GM19397 (cell line): ENCODE measurements at regions not wholly inside any gene's neighbourhood (a gene's known extent, or its start where the extent isn't known, plus 50 kb on each side); places are given as distances from the start of the nearest gene placed in this dataset.

ENCODE experiments used
- ATAC-seq: cut with Tn5 transposase; IDR thresholded peaks from one replicate; pipeline ENCODE4 v1.9.1; 2021; ENCODE audit warnings: mild to moderate bottlenecking, moderate library complexity; ENCODE audit not compliant: unreplicated experiment

DNA sequence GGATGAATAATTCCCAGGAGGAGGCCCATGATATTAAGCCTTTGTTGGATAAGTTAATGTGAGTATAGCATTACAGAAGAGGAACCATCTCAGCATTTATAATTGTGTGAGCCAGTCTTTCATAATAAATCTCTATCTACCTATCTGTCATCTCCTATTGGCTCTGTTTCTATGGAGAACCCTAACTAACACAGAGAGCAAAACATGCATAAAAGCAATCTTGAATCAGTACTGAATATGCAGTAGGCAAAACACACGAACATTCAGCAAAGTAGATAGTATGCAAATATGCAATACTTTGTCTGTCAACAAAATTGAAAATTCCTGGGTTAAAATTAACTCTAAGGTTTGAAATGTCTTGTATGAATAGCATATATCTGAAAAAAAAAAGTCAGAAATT lies 966.3 kb downstream of the DIAPH3 start:
- no peak for ATAC-seq

DNA sequence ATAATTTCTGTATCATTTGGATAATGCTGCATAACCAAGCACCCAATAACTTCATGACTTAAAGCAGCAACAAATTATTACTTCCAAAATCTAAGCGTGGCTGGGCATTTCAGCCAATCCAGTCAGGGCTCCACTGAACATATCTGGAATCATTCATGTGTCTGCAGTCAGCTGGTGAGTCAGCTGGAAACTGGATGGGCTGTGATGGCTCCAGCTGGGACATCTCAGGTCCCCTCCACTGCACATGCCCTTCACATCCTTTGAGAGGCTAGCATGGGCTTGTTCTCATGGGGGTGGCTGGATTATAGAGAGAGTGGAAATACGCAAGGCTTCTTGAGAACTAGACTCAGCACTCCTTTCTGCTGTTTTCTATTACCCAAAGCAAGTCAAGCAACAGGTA lies 961.9 kb downstream of the DIAPH3 start:
- no peak for ATAC-seq

DNA sequence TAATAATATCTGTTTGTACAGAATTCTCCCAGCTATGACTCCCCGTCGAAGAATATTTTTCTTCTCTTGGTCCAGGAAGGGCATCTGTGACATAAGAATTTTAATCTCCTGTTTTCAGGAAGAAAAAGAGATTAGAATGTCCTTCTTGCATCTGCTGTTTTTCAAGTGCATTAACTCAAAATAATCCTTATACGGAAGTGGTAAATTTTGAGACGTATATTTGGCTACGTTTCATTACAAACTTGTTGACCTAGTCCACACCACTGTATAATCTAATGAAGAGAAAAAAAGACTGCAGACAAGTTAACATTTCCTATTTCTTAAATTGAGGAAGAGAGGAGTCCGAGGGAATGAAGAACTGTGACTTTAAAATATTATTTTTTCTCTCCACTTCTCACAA lies 959.9 kb downstream of the DIAPH3 start:
- ATAC-seq: no peak

DNA sequence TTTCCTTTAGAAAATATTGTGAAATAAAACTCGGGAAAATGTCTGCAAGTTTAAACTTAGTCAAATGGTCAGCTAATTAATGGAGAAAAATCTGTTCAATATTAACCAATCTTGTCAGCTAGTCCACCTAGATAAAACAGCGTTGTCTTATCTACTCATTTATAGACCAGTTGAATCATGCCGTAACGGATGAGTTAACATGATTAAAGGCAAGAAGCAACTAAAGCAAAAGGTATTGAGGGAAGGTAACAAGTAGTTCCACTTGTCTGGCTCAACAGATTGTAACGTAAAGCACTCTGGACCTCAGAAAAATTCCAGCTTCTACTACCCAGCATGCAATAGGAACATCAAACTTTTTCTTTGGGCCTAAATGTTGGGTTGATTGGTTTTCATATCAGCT lies 958.2 kb downstream of the DIAPH3 start:
- no peak for ATAC-seq

DNA sequence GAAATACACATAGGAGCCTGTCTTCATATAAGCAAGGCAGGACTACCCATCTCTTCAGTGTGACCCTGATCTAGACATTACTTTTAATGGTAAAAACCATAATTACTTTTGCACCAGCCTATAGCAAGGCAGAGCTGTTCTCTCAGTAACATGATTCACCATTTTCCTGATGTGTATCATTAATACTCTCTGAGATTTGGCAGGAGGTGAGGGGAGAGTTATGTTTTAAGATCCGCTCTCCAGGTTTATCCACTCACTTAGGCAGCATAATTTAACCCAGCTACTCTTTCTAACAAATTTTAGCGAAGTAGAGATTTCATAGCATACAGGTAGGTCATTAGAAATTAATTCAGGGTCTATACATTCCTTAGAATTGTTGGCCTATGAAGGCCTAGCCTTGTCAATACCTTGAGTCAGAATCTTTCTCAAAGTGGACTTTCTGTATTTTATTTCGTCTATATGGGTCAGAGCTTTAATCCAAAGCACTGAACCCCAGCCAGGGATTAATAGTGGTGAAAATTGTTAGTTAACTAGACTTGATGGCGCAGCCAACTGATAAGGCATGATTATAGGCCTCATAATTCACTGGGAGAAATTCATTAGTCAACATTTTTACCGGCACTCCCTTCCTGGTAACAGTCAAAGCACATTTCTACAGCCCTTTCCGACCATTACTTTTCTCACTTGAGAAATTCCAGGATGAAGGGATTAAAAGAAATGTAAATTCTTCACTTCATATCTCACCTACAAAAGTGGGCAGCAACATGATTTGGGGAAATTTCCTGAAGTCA lies 955.1 kb downstream of the DIAPH3 start:
- no peak for ATAC-seq

DNA sequence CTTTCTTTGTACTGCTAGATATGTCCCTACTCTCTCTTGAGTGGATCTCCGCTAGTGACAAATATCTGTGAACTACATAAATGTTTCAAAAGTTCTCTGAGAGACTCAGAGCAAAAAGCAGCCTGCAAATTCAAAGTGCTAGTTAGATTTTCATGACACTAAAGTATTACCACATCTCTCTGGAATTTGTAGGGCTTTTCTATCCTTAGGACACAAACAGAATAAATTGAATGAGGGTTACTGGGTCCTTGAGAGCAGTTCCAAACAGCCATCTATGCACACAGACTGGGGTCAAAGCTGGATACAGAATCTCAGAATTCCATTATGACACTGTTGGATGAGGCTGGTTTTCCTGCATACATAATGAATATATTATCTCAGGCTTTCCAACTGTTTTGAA lies 953.2 kb downstream of the DIAPH3 start:
- ATAC-seq: no peak

DNA sequence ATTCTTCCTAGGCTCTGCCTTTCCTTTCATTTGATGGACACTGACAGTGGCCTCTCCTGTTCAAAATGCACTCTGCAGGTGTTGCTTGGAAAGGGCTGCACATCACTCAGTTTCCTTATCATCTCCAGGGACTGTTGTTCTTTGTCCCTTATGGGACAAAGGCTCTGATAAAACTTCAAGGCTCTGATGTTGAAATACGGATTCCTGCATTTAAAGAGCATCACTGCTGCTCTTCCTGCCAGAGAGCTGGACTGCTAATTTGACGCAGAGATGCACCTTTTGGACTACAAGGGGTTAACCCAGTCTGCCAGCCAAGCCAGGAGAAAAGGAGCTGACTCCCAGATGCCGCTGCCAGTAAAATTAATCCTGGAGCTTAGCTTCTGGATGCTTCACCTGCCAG lies 952.1 kb downstream of the DIAPH3 start:
- ATAC-seq: no peak

DNA sequence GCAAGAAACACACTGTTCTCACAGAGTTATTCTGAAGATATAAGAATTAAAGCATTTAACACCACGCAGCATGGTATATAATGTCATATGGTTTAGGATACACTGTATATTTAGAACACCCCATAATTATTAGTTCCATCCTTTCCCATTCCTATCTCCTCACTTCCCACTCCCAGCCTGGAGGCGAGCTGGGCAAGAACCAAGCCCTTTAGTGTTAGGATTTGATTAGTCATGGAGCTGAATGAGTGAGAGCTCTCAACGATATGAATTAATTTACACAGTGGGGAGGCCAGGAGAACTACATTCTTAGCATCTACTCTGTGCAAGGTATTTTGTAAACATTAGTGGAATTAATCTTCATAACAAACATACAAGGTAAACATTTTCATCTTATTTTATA lies 934.3 kb downstream of the DIAPH3 start:
- ATAC-seq: no peak

DNA sequence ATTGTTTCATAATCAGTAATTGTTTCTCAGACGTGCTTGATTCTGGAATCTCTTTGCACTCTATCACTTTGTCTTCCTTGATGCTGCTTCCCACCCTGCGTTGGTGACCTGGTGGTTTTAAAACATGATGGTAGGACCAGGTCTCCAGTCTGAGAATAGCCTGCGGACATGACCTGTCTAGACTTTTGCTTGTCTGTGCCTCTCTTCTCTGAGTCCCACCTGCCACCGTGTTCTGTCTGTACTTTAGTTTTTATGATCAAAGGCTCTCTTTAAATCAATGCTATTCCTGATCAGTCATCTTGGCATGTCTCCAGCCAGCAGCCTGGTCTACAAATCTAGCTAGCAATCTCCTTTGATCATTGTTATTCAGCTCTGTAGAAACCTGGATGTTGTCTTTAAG lies 933.9 kb downstream of the DIAPH3 start:
- no peak for ATAC-seq

DNA sequence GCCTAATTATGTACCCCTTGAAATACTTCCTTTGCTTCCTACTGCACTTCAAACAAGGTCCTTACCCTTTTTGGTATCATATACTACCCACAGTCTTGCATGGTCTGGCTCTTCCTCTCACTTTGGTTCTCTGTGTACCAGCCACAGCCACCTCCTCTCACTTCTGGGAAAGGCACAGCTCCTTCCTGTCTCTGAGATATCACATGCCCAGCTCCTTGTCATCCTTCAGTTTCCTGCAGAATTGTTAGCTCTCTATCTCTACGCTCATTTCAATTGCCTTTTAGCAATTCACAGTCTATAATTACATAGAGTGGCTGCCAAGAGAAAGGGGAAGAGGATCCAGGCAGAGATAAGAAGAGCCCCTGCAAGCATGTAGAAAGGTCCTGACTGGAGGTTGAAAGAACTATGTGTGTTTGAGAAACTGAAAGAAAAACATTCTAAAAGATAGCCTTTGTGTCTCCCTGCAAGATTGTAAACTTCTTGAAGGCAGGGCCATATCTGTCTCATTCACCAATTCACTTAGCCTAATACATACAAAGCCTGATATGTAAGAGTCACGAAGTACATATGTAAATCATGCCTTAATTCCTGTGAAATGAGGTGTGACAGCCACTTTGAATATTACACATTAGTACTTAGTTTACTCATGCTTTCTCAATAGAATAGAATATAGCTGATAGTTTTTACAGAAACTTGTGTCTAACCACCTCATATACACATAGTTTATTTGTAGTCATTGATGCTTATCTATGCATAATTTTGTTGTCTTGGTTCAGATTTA lies 933.1 kb downstream of the DIAPH3 start:
- no peak for ATAC-seq

DNA sequence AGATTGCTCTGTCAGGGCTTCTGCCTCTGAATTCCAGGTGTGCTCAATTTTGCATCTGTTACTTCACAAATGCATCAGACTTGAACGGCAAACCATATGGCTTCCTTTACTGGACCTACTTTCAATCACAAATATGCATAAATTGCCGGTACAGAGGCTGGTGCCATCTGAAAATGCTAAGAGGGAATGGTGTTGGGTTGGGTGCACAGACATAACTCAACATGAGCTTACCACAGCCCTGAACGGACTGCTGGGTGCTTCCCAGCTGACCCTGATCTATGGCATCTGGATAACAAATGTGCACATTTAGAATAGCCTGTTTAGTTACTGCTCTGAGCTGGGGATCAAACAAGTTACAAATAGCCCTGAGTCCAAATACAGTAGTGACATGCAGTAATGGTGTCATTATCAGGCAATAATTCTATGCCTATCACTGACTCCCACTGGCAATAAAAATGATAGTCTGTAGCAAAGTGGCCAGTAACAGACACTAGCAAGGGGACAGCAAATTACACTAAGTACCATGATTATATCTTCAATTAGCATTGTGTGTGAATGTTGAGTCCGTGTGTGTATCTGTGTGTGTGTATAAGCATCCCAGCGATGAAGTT lies 927.3 kb downstream of the DIAPH3 start:
- no peak for ATAC-seq

DNA sequence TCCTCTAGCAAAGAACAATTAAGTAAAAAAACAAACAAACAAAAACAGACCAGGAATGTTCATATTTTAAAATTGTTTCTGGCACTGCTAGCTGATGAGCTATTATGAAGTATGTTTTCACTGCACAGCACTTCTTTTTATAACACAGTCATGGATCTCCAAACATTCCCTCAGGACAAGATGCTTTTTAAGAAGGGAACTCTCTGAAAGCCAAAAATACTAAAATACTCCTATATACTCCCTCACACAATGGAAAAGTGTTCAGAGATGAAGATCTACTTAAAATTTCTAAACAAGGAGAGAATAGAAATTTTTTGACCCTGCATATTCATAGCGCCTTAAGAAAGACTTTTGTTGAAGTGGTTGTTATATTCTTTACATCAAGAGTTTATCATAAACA lies 926.8 kb downstream of the DIAPH3 start:
- ATAC-seq: no peak

DNA sequence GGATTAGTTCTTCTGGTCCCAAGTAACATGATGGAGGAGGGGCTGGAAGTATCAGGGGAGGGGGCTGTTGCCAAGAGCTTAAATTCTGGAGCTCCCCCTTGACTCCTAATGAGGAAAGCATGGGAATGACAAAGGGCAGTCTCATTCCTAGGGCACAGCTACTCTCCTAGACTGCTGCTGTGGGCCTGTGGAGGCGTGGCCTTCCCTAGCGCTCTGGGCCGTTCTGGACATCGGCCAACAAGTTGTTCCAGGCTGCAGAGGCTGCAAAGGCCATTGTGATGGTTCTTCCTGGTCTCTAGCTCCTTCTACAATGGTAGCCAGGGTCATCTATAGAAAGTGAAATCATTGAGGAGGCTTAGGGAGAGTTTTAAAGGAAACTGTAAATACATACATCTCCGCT lies 916.6 kb downstream of the DIAPH3 start:
- ATAC-seq: no peak

DNA sequence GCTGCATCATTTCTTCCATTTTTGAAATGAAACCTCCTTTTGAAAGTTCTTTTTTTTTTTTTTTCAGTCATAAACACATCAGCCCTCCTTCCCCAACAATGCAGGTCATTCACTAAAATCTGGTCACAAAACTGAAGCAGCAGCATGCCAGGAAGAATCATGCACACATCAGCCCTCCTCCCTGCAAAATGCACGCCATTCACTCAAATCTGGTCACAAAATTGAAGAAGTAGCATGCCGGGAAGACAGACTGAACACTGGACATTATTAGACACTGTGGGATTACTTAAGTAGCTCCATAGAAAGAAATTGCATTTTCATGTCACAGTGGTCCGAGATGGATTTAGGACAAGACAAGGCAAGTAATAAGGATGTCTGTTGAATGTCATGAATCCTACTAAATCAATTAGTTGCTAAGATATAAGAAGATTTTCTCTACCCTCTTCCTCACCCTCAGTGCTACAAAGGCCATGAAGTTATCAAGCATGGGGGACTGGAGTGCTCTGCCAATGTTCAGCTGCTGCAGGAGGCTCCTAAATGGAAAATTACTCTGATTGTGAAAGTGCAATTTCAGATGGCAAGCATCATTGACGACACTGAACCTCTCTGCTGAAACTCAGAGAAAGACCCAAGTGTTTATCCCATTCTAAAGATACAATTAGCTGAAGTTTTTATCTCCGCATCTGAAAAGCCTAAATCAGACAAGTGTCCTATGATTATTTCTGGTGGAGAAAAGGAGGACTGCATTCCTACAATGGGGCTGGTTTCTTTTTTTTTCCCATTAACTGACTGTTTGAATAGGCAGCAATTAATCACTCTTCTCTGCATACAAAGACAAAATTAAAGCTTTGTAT lies 913.2 kb downstream of the DIAPH3 start:
- ATAC-seq: no peak

DNA sequence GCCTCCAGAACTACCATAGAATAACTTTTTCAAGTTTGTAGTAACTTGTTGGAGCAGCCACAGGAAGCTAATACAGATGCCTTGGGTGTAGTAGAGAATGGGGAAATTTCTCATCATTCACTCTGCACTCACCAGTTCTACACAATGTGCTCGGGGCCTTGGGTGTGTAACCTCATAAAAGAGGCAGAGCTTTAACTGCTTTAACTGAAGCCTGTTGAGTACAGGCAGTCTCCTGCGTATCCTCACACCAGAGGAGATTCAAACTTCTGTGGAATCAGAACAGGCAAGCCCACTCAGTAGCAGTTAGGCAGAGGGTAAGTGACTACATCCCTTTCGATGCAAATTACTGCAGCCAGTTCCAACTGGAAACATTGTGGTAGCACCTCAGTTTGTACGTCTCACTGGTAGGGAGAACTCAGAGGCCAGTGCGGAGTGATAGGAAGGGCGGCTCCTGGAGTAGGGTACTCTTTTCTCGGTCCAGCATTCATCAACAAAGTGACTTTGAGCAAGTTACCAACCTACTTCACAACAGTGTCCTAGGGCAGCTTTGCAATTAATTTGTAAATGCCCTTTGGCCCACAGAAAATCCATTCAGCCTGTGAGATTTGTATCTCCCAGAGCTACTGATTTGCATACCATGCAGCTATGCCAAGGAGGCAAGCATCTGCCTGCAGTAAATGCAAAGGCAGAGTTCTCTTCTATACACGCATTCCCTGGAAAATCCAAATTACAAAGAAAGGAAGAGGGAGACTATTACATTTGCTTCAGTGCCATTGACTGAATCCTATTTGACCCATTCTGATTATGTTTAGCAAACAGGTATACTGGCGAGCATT lies 904.3 kb downstream of the DIAPH3 start:
- ATAC-seq: no peak

DNA sequence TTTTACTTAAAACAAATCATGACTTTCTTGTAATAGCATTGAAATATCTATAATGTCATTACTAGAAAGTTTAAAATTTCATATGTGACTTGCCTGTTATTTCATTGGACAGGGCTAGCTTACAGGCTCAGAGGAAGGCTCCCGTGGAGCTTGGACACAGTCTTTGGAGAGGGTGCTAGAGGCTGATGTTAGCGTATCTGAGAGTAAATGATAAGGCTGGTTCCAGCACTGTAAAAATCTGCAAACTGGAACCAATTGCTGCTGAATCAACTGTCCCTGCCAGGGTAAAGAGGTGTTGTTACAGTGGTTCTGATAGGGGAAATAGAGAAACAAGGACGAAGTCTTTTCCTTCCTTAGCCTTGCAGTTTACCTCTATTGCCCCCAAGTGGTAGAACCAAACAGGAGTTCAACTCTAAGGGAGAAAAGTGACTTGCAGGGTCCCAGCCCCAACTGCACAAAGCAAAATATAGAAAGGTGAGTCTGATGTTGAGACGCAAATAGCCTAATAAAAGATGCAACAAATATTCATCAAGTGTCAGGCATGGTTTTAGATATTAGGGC lies 901.7 kb downstream of the DIAPH3 start:
- ATAC-seq: no peak

DNA sequence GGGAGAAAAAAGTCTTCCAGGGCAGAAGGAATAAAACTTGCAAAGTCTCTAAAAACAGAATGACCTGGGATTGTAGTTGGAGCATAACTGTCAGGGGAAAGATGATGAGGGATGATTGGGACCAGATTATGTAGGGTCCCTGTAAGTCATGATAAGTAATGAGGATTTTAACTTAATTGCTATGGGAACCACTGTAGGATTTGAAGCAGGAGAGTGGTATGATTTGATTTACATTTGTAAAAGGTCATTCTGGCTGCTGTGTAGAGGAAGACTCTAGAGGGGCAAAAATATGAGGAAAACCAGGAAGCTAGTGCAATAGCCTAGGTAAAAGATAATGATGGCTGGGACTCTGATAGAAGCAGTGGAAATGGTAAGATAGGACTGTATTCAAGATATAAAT lies 900.2 kb downstream of the DIAPH3 start:
- no peak for ATAC-seq

DNA sequence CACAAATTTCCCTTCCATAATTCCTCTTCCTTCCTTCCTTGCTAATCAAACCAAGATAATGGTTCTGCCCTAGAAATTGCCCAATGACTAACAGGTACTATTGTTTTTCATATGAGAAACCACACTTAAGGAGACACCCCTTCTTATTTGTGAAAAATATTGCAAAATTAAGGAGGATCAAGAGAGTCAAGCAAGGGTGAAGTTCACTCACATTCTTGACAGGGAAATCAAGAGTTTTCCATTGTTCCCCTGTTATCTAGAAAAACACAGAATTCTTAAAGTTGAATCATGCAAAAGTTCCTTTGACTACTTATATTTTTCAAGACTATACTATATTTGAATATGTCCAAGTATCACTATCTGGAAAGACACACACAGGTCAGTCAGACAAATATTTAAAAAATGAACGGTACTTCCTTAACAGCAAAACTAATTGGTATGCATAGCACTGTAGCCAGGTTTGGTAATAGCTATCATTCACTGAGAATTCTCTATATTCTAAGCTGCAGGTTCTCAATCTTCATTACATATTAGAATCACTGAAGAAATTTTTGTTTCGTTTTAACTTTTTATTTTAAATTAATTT lies 897.2 kb downstream of the DIAPH3 start:
- no peak for ATAC-seq

DNA sequence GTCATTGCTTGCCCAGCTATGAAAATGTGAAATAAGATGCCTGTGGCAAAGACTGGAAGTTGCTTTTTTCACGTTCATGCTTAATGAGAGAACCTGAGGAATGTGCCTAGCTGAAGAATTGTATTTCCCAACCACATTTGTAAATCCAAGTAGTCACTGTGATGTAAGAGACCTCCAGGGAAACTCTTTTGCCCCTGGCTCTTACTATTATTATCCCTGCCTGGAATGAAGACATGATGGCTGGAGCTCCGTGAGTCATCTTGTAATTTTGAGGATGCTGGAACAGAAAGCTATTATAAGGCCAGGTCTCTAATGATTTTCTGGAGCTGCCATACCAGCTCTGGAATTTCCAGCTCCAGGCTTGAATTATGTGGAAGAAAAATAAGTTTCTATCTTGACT lies 894.3 kb downstream of the DIAPH3 start:
- no peak for ATAC-seq

DNA sequence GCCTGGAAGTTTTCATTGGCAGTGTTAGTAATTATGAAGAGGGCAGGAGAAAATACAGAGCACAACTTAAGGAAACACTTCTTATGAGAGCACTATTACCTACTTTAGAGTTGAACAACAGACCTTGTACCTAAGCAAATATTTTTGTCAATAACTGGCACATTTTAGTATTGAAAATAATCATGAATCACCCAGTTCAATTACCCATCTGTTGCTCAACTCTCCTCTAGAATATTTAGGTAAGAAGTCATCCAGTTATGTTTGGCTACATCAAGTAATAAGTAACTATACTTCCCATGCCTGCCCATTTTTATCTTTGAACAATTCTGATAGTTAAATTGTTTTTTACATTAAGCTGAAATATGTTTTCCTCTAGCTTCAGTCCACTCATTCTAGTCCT lies 893.4 kb downstream of the DIAPH3 start:
- ATAC-seq: no peak
